Fibroblast of lung (primary cell): ENCODE measurements at regions not wholly inside any gene's neighbourhood (a gene's known extent, or its start where the extent isn't known, plus 50 kb on each side); places are given as distances from the start of the nearest gene placed in this dataset.

Experiments used
- DNase-seq, 2 donors: peaks; one replicate each; pipeline versions ENCODE4 v3.0.0 to v3.0.0-alpha.2; 2010; ENCODE audit warnings: low read depth in 2 of 2
- H2AFZ ChIP-seq: 2 replicates; pipeline ENCODE4 v1.5.1; 2012; ENCODE audit warnings: low read length, control low read depth, inconsistent platforms
- H3K27ac ChIP-seq: 2 replicates; pipeline ENCODE4 v1.5.1; 2011; ENCODE audit warnings: low read length, control low read depth; ENCODE audit not compliant: insufficient read depth
- H3K27me3 ChIP-seq: 2 replicates; pipeline ENCODE4 v1.5.1; 2011; ENCODE audit warnings: mild to moderate bottlenecking, low read length; ENCODE audit not compliant: control insufficient read depth, insufficient read depth
- H3K36me3 ChIP-seq: 2 replicates; pipeline ENCODE4 v1.5.1; 2011; ENCODE audit warnings: low read length; ENCODE audit not compliant: control insufficient read depth, insufficient read depth
- H3K4me1 ChIP-seq: 2 replicates; pipeline ENCODE4 v1.5.1; 2011; ENCODE audit warnings: low read length; ENCODE audit not compliant: control insufficient read depth, insufficient read depth; ENCODE audit errors: extremely low read depth
- H3K4me2 ChIP-seq: 2 replicates; pipeline ENCODE4 v1.5.1; 2011; ENCODE audit warnings: low read length, control low read depth; ENCODE audit not compliant: insufficient read depth; ENCODE audit errors: extremely low read depth
- H3K4me3 ChIP-seq, 4 experiments: fragments of 200-600 bp in 1 of 4; sonication (generic) in 1 of 4; replicated peaks in 1 of 4; 2 replicates each; pipeline ENCODE4 v1.5.1; 2011 to 2016; ENCODE audit warnings: low read length in 4 of 4, low read depth in 3 of 4, mild to moderate bottlenecking in 3 of 4, control low read depth in 2 of 4, inconsistent platforms in 1 of 4, mixed read lengths in 1 of 4; ENCODE audit not compliant: insufficient read depth in 1 of 4; ENCODE audit errors: control extremely low read depth in 1 of 4
- H3K79me2 ChIP-seq: 2 replicates; pipeline ENCODE4 v1.5.1; 2012; ENCODE audit warnings: mild to moderate bottlenecking, low read length, inconsistent platforms; ENCODE audit not compliant: control insufficient read depth, insufficient read depth
- H3K9ac ChIP-seq: 2 replicates; pipeline ENCODE4 v1.5.1; 2011; ENCODE audit warnings: mild to moderate bottlenecking, low read length, control low read depth; ENCODE audit not compliant: insufficient read depth
- H3K9me3 ChIP-seq: 2 replicates; pipeline ENCODE4 v1.5.1; 2012; ENCODE audit warnings: low read depth, low read length; ENCODE audit not compliant: control insufficient read depth, insufficient read depth
- H4K20me1 ChIP-seq: 2 replicates; pipeline ENCODE4 v1.5.1; 2011; ENCODE audit warnings: low read length; ENCODE audit not compliant: control insufficient read depth, insufficient read depth; ENCODE audit errors: extremely low read depth
- CTCF ChIP-seq, 2 donors: IDR thresholded peaks in 1 of 2; conservative IDR thresholded peaks in 1 of 2; 1 replicate in 1 of 2; 2 replicates in 1 of 2; pipeline ENCODE4 v1.5.1; 2011 to 2012; ENCODE audit warnings: low read length in 2 of 2, control low read depth in 1 of 2, inconsistent platforms in 1 of 2, low read depth in 1 of 2, mild to moderate bottlenecking in 1 of 2
- EZH2 ChIP-seq: IDR thresholded peaks from 2 replicates; pipeline ENCODE4 v1.5.1; 2012; ENCODE audit warnings: low read length, control low read depth, mild to moderate bottlenecking; ENCODE audit errors: missing control alignments

- Histone ChIP-seq H3K4me2 (no peak overlapping the region), H3K9ac (no peak overlapping the region)
- TF ChIP-seq EZH2: no peak
- TF ChIP-seq CTCF (conservative IDR thresholded peaks at IDR 0.05 in 1 of 2, IDR thresholded peaks at IDR 0.05 in 1 of 2; ENCODE audit: low read depth in 1 of 2, low read length in 2 of 2): no peak
Measured at GRCh38 chr22:26732284-26732683, 74.9 kb downstream of the MIAT start.

GRCh38 chr22:26734339-26735018 lies 77.1 kb downstream of the MIAT start:
- Histone ChIP-seq H4K20me1 (no peaks in the 10 kb centered on the region), H3K79me2 (no peaks in the 10 kb centered on the region), H3K27ac (no peak overlapping the region), H3K4me2 (no peak overlapping the region), H2AFZ (no peak overlapping the region), H3K4me3 (no peak overlapping the region), H3K27me3 (no peaks in the 10 kb centered on the region), H3K9me3 (no peaks in the 10 kb centered on the region), H3K9ac (no peak overlapping the region), H3K4me1 (no peaks in the 10 kb centered on the region), H3K36me3 (no peaks in the 10 kb centered on the region)
- TF ChIP-seq CTCF (conservative IDR thresholded peaks at IDR 0.05 in 1 of 2, IDR thresholded peaks at IDR 0.05 in 1 of 2; ENCODE audit: low read depth in 1 of 2, low read length in 2 of 2) (no peak), EZH2 (no peak)
- peak in 1 of 2 donors; percentile 35 for DNase-seq

More at GRCh38 chr22:26732284-26732683, 74.9 kb downstream of the MIAT start:
- no peak overlapping the region for H3K4me3 ChIP-seq
- no peaks in the 10 kb centered on the region for H4K20me1 ChIP-seq
- no peaks in the 10 kb centered on the region for H3K27me3 ChIP-seq
- no peak overlapping the region for H2AFZ ChIP-seq
- H3K36me3 ChIP-seq: no peaks in the 10 kb centered on the region
- H3K27ac ChIP-seq: no peak overlapping the region
- H3K79me2 ChIP-seq: no peaks in the 10 kb centered on the region
- no peaks in the 10 kb centered on the region for H3K9me3 ChIP-seq
- H3K4me1 ChIP-seq: no peaks in the 10 kb centered on the region
- no peak for DNase-seq

GRCh38 chr22:26735019-26735409 lies 77.6 kb downstream of the MIAT start:
- no peak overlapping the region for H2AFZ ChIP-seq
- H3K9ac ChIP-seq: no peak overlapping the region
- H3K79me2 ChIP-seq: no peaks in the 10 kb centered on the region
- H3K4me3 ChIP-seq: no peak overlapping the region
- TF ChIP-seq EZH2 (no peak), CTCF (conservative IDR thresholded peaks at IDR 0.05 in 1 of 2, IDR thresholded peaks at IDR 0.05 in 1 of 2; ENCODE audit: low read depth in 1 of 2, low read length in 2 of 2) (no peak)
- DNase-seq: no peak
- H3K27me3 ChIP-seq: no peaks in the 10 kb centered on the region
- H3K36me3 ChIP-seq: no peaks in the 10 kb centered on the region
- H3K4me2 ChIP-seq: no peak overlapping the region
- H3K9me3 ChIP-seq: no peaks in the 10 kb centered on the region
- no peaks in the 10 kb centered on the region for H3K4me1 ChIP-seq
- no peaks in the 10 kb centered on the region for H4K20me1 ChIP-seq
- no peak overlapping the region for H3K27ac ChIP-seq
